ENCODE measurements at regions not wholly inside any gene's neighbourhood (a gene's known extent, or its start where the extent isn't known, plus 50 kb on each side); places are given as distances from the start of the nearest gene placed in this dataset.

GRCh38 chr18:39773646-39774045, 2181.4 kb upstream of the PIK3C3 start:
- TF ChIP-seq FOXK2 (IDR thresholded peaks at IDR 0.05) (no peak), SUZ12 (IDR thresholded peaks at IDR 0.05) (no peak), BHLHE40 (IDR thresholded peaks at IDR 0.05; ENCODE audit: borderline replicate concordance) (no peak), SP1 (IDR thresholded peaks at IDR 0.05) (no peak), ZNF384 (IDR thresholded peaks at IDR 0.05) (no peak), ELF4 (IDR thresholded peaks at IDR 0.05) (no peak), ARNT (IDR thresholded peaks at IDR 0.05) (no peak)

Data from HEK293T (cell line).